ENCODE measurements at regions not wholly inside any gene's neighbourhood (a gene's known extent, or its start where the extent isn't known, plus 50 kb on each side); places are given as distances from the start of the nearest gene placed in this dataset.

- Histone ChIP-seq H3K36me3 (no peaks in the 10 kb centered on the region), H3K4me3 (no peak overlapping the region), H3K9me3 (ENCODE audit: low read depth) (no peaks in the 10 kb centered on the region), H3K27ac (no peak overlapping the region), H3K27me3 (no peaks in the 10 kb centered on the region), H3K4me1 (ENCODE audit: low read depth) (no peaks in the 10 kb centered on the region)
- no peak for DNase-seq (ENCODE audit: low read depth in 1 of 2, low spot score in 1 of 2)
- TF ChIP-seq CTCF (IDR thresholded peaks at IDR 0.05; ENCODE audit: low read depth, low read length) = no peak
Measured at GRCh38 chr12:126912111-126912510, 1354.9 kb upstream of the TMEM132C start.

GRCh38 chr12:126914170-126914793 lies 1352.7 kb upstream of the TMEM132C start:
- Histone ChIP-seq H3K9me3 (ENCODE audit: low read depth) (no peaks in the 10 kb centered on the region), H3K27me3 (no peaks in the 10 kb centered on the region), H3K4me3 (no peak overlapping the region), H3K36me3 (no peaks in the 10 kb centered on the region), H3K4me1 (ENCODE audit: low read depth) (no peaks in the 10 kb centered on the region), H3K27ac (no peak overlapping the region)
- no peak for TF ChIP-seq CTCF (IDR thresholded peaks at IDR 0.05; ENCODE audit: low read depth, low read length)
- no peak for DNase-seq (ENCODE audit: low read depth in 1 of 2, low spot score in 1 of 2)

GRCh38 chr12:126915309-126915708 lies 1351.7 kb upstream of the TMEM132C start:
- Histone ChIP-seq H3K4me1 (ENCODE audit: low read depth) (no peaks in the 10 kb centered on the region), H3K27ac (no peak overlapping the region), H3K27me3 (no peaks in the 10 kb centered on the region), H3K4me3 (no peak overlapping the region), H3K36me3 (no peaks in the 10 kb centered on the region), H3K9me3 (ENCODE audit: low read depth) (no peaks in the 10 kb centered on the region)
- DNase-seq (ENCODE audit: low read depth in 1 of 2, low spot score in 1 of 2) = no peak
- TF ChIP-seq CTCF (IDR thresholded peaks at IDR 0.05; ENCODE audit: low read depth, low read length) = no peak

GRCh38 chr12:126926023-126926594 lies 1340.9 kb upstream of the TMEM132C start:
- H3K27ac ChIP-seq = no peak overlapping the region
- H3K36me3 ChIP-seq = no peaks in the 10 kb centered on the region
- no peak for DNase-seq (ENCODE audit: low read depth in 1 of 2, low spot score in 1 of 2)
- no peaks in the 10 kb centered on the region for H3K27me3 ChIP-seq
- no peak overlapping the region for H3K4me3 ChIP-seq
- no peaks in the 10 kb centered on the region for H3K9me3 ChIP-seq (ENCODE audit: low read depth)
- no peak for TF ChIP-seq CTCF (IDR thresholded peaks at IDR 0.05; ENCODE audit: low read depth, low read length)
- no peaks in the 10 kb centered on the region for H3K4me1 ChIP-seq (ENCODE audit: low read depth)

- no peak for TF ChIP-seq CTCF (IDR thresholded peaks at IDR 0.05; ENCODE audit: low read depth, low read length)
- no peak for DNase-seq (ENCODE audit: low read depth in 1 of 2, low spot score in 1 of 2)
- H3K4me1 ChIP-seq (ENCODE audit: low read depth) = no peaks in the 10 kb centered on the region
- no peaks in the 10 kb centered on the region for H3K27me3 ChIP-seq
- H3K4me3 ChIP-seq = no peak overlapping the region
- H3K27ac ChIP-seq = no peak overlapping the region
- H3K9me3 ChIP-seq (ENCODE audit: low read depth) = no peaks in the 10 kb centered on the region
- H3K36me3 ChIP-seq = no peaks in the 10 kb centered on the region
Measured at GRCh38 chr12:126930234-126930633, 1336.7 kb upstream of the TMEM132C start.
